Fibroblast of villous mesenchyme (primary cell): ENCODE measurements at regions not wholly inside any gene's neighbourhood (a gene's known extent, or its start where the extent isn't known, plus 50 kb on each side); places are given as distances from the start of the nearest gene placed in this dataset.

ENCODE experiments used
- DNase-seq: peaks from one replicate; pipeline ENCODE4 v3.0.0-alpha.2; 2010; ENCODE audit warnings: low read depth
- H3K4me3 ChIP-seq: 2 replicates; pipeline ENCODE4 v1.5.1; 2011; ENCODE audit warnings: low read depth, mild to moderate bottlenecking, low read length
- TF ChIP-seq, protein P1 (sequence below): IDR thresholded peaks from 2 replicates; pipeline ENCODE4 v1.5.1; 2012; ENCODE audit warnings: low read depth, mild to moderate bottlenecking, low read length; ENCODE audit not compliant: insufficient read depth

- no peak overlapping the region for H3K4me3 ChIP-seq
- TF ChIP-seq, protein P1, sequence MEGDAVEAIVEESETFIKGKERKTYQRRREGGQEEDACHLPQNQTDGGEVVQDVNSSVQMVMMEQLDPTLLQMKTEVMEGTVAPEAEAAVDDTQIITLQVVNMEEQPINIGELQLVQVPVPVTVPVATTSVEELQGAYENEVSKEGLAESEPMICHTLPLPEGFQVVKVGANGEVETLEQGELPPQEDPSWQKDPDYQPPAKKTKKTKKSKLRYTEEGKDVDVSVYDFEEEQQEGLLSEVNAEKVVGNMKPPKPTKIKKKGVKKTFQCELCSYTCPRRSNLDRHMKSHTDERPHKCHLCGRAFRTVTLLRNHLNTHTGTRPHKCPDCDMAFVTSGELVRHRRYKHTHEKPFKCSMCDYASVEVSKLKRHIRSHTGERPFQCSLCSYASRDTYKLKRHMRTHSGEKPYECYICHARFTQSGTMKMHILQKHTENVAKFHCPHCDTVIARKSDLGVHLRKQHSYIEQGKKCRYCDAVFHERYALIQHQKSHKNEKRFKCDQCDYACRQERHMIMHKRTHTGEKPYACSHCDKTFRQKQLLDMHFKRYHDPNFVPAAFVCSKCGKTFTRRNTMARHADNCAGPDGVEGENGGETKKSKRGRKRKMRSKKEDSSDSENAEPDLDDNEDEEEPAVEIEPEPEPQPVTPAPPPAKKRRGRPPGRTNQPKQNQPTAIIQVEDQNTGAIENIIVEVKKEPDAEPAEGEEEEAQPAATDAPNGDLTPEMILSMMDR, result no peak
- no peak for DNase-seq
Measured at GRCh38 chr2:7609974-7610373, 692.8 kb downstream of the RNF144A start.

DNA sequence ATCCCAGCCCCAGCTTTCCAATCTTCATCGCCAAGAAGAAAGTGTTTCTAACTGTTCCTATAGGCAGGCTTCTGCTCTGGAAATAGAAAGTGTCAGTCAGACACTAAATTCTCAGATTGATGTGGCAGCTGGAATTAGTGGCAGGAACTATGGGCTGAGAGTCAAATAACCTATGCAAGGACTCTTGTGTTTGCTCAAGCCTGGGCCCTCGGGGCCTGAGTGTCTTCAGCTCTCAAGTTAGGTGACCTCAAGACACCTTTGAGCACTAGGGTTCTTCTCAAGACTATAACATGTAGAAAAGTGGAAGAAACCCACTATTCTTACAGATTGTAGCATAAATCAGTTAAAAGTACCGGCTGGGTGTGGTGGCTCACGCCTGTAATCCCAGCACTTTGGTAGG is 694.5 kb downstream of the RNF144A start:
- no peak for DNase-seq
- TF ChIP-seq, protein P1, result no peak
- no peak overlapping the region for H3K4me3 ChIP-seq

GRCh38 chr2:7612969-7613368 is 695.8 kb downstream of the RNF144A start:
- H3K4me3 ChIP-seq, result no peak overlapping the region
- TF ChIP-seq, protein P1, result no peak
- no peak for DNase-seq

DNA sequence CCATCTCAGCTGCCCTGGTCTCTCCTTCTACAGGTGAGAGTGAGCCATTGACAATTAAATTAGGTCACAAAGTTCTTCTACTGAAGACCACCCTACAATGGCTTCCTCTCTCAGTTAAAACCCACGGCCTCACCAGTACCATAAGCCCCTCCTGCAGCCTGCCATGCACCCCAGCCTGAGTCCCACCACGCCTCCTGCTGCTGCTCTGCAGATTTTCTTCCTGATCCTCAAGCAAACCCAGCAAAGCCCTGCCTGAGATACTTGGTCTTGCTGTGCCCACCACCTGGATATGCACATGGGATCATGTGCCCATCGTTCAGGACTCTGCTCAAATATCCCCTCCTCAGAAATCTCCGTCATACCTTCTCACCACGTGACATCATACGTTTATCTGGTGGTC is 696.6 kb downstream of the RNF144A start:
- TF ChIP-seq, protein P1, result no peak
- no peak overlapping the region for H3K4me3 ChIP-seq
- DNase-seq, result no peak

GRCh38 chr2:7618031-7618430 is 700.8 kb downstream of the RNF144A start:
- H3K4me3 ChIP-seq, result no peak overlapping the region
- TF ChIP-seq, protein P1, result no peak
- no peak for DNase-seq

GRCh38 chr2:7619203-7619970 is 702.2 kb downstream of the RNF144A start:
- no peak for DNase-seq
- H3K4me3 ChIP-seq, result no peak overlapping the region
- TF ChIP-seq, protein P1, result no peak

DNA sequence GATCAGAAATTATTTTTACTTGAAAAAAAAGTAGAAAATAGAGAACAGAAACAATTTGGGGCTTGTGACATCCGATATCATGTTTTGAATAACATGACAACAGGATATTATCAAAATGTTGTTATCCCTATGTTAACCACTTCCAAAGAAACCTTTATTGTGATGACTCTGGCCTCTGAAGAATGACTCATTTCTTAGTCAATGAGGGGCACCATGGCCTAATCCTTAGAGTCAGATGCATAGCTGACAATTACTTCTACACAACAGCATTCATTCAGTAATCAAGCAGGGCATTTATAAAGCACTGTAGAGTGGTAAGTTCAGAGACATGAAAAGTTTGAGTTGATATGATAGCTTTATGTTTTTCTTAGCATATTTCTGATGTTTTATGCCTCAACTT is 703.0 kb downstream of the RNF144A start:
- TF ChIP-seq, protein P1, result no peak
- H3K4me3 ChIP-seq, result no peak overlapping the region
- DNase-seq, result no peak
